HG03066 (cell line): ENCODE measurements at regions not wholly inside any gene's neighbourhood (a gene's known extent, or its start where the extent isn't known, plus 50 kb on each side); places are given as distances from the start of the nearest gene placed in this dataset.
"Not testable (repeated sequence)": the region's sequence is repeated elsewhere in the genome, so short reads cannot be mapped to it uniquely, and the experiment has no call there.

Experiments used
- ATAC-seq: cut with Tn5 transposase; IDR thresholded peaks from one replicate; pipeline ENCODE4 v1.9.1; 2021; ENCODE audit warnings: low read depth; ENCODE audit not compliant: unreplicated experiment

DNA sequence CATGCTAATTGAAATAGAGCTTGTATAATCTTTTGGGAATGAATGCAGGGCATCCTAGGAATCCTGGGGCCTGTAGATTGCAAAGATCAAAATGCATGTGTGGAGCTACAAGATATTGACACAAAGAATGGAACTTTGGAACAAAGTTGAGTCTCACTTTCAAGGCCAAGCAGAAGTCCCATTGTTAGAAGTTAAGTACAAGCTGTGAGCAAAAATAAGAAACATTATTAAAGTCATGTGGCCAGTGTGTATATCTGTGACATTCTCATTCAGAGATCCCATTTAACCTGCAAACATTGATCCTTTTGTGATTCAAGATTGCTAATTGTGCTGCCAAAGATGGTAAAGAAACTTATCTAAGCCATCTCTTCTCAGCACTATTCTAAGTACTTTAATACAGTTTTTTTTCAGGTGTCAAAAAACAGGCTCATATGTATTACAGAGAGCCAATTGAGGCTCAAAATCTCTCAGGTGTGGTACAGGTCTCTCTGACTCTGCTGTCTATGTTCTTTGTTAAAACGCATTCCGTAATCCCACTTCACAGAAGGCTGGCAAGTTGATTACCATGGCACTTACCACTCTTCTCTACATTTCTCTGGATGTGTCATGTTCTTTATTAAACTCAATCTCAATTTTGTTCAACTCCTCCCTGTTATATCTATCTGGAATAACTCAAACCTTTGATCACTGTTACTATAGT, 704.4 kb upstream of the NEGR1 start:
- ATAC-seq: no peak

DNA sequence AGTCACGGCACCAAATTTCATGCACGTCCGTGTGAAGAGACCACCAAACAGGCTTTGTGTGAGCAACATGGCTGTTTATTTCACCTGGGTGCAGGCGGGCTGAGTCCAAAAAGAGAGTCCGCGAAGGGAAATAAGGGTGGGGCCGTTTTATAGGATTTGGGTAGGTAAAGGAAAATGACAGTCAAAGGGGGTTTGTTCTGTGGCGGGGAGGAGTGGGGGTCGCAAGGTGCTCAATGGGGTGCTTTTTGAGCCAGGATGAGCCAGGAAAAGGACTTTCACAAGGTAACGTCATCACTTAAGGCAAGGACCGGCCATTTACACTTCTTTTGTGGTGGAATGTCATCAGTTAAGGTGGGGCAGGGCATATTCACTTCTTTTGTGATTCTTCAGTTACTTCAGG, 702.7 kb upstream of the NEGR1 start:
- not testable (repeated sequence) for ATAC-seq

DNA sequence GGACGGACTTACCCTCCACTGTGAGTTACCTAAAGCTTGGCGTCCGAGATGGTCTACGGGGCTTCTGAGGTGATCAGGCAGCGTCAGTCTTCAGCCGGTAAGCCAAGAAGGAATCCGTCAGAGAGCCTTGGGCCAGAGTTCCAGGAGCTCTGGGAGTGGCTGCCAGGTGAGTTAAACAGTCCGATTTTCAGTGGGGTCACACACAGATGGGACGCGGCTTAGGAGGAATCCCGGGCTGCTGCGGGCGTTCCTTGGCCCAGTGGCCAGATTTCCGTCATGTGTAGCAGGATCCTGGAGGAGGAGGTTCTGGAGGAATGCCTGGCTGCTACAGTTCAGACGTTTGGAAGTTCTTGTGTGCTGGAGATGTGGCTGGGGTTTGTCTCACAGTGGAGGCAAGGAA, 700.7 kb upstream of the NEGR1 start:
- ATAC-seq: not testable (repeated sequence)

DNA sequence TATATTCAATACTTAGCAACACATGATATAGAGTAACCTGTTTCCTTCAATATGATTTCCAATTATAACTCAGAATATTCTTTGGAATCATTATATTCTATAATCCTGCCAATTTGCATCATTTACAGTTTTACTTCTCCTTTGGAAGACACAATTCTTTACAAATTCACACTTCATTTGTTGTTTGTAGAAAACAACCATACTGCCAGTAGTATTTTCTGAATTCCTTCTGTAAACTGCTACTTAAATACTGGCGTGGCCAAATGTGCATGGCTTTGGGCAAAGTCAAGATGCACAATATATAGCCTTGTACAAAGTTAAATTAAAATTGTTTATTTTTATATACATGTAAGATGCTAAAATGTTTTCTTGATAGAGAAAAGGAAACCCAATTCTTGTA, 687.1 kb upstream of the NEGR1 start:
- ATAC-seq: no peak

DNA sequence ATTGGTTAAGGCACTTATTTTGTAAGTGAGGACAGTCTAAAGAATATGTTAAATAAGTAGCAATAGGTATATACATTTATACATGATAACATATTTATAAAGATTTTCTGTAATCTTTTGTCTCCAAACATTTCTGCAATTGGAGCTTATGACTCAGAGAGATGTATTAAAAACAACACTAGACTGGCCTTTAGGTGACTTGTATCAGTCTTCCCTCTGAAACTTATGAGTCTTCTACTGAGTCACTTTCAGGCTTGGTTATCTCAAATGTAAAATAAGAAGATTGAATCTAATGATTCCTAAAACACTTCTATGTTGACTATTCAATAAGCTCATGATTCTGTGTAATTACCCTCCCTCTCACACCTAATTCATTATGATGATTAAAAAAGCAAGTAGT, 672.6 kb upstream of the NEGR1 start:
- ATAC-seq: no peak

DNA sequence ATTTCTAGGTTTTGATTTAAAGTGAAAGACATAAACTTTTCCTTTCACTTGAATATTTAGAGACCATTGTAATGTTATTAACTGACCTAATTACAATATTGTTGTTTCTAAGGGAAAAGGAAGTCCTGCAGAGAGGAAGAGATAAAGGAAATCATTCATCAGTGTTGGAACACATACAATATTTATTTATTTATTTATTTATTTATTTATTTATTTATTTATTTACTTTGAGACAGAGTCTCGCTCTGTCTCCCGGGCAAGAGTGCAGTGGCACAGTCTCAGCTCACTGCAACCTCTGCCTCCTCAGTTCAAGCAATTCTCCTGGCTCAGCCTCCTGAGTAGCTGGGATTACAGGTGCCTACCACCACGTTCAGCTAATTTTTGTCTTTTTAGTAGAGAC, 668.6 kb upstream of the NEGR1 start:
- ATAC-seq: not testable (repeated sequence)

DNA sequence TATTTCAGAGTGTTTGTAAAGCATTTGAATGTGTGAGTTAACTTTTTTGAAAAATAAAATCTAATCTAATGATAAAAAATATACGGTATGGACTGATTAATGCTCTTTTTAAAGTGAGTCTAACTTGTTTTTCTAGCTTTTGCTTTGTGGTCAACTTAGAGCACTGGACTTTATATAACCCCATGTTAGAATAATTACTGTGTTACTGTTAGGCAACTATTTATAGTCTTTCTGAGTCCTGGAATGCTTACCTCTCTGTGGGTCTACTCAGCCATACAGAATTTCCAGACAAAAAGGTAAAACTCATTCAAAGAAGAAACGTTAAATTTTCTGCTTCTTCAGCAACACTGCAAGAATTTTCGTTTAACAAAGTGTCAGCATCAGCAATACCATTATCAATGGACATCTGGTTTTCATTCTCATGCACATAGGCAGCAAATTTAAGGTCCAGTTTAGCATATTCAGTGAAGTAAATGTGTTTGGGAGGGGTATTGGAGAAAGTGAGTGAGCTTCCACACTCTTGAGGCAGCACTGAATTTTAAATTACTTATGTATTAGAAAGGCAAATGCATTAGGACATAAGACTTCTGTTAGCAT, 664.7 kb upstream of the NEGR1 start:
- ATAC-seq: no peak

DNA sequence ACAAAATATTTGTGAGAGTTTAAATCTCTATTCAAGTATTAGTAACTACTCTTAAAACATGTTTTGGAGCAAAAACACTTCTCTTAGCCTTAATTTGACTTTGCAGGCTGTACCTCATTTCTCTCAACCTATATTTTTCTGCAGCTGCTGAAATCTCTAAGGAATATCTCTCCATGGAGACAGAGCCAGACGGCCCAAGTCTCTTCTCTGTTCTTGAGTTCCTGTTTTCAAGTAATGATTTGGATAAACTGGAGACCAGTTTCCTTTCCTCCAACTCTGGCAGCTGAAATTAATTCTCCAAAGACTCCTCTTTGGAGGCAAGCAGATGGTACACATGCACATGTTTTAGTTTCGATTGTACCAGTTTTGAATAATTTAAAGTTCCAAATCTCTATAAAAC, 659.7 kb upstream of the NEGR1 start:
- ATAC-seq: no peak

DNA sequence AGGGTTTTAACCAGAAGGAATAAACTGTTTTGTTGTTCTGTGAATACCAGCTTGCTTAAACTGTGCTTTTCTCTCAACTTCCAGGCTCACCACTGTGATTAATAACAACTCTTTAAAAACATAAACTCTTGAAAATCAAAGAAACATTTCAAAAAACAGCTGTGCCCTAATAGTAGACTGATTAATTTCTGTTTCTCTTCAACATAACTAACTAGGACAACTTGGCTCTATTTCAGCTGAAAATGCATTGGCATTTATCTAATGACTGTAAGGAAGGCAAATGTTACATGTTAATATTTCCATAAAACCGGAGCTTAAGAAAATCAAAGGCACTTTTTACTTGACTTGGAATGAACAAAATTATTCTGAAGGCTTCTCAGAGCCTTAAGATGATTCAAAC, 656.1 kb upstream of the NEGR1 start:
- ATAC-seq: no peak

DNA sequence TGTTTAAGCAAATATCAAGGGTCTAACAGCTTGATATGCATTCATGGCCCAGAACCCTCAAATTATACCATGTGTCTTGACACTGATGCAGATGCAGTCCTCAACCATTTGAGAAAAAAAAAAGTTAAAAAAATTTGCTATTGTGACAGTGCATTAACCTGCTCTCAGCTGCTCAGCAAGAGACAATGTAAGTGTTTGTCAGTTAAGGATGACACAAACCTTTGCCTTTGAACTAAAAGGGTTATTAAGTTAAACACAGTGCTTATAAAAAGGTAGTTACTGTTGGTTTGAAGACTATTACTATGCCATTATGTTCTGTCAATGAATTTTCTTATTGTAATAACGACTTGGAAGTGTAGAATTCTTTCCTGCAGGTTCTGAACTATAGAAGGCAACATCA, 655.6 kb upstream of the NEGR1 start:
- no peak for ATAC-seq

DNA sequence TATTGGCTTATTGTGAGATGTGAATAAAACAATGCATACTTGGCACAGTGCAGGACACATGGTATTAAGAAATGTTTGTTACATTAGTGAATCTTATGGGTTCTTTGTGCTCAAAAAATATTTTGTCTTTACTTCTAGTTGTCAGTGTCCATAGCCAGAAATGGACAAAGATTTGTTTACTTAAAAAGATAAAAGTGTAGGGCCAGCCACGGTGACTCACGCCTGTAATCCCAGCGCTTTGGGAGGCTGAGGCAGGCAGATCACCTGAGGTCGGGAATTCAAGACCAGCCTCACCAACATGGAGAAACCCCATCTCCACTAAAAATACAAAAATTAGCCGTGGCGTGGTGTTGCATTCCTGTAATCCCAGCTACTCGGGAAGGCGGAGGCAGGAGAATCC, 654.6 kb upstream of the NEGR1 start:
- no peak for ATAC-seq

DNA sequence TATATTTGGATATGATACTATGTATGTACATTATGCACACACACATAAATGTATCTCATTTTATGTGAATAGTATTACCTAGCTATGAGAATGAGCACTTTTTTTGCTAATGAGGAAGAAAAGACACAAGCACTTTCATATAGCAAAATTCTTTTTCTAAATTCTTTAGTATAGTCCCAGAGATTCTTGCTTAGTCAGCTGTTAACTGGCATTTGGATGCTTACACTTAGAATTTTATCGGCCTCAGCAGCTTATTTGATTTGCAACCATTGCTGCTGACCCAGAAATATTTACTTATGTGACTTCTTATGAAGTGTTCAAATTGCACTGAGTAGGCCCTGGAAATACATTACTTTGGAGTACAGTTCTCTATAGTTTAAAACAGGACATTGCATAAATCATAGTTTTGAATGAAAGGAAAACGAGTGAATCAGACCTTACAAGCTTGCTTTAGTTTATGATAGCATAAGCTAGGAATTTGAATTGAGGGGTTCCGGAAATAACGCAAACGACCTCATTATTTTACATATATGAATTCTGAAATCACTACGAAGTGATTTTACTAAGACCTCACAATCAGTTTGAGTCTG, 653.9 kb upstream of the NEGR1 start:
- ATAC-seq: no peak

DNA sequence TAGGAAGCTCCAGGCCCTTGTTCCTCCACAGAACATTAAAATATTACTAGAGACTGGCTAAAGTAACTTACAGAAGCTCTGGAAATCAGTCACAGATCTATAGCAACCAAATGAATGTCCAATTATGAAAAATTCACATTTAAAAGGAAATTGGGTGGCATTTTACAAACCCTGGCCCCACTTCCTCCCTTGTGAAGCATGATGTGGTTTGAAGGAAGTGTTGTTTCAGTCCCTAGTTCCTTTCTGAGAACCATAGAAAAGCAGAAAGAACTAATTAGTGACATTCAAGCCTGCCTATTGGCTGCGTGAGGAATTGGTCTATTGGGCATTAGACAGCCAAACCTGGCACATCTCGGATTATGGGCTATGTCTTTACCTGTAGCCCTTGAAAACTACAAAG, 649.7 kb upstream of the NEGR1 start:
- no peak for ATAC-seq

DNA sequence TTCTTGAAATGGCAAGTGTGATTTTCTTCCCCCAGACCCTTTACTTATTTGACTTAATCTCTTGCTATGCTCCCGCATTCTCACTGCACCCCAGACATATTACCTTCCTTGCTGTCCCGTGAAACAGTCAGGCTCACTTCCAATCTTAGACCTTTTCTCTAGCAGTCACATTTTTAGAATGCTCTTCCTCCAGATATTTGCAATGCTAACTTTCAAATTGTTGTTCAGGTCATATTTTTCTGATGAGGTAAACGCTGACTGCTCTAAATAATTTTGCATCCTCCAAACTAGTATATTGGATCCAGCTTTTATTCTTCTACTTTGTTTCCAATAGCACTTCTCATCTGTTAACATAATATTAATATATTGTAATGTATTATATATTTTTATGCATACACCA, 648.2 kb upstream of the NEGR1 start:
- ATAC-seq: no peak

DNA sequence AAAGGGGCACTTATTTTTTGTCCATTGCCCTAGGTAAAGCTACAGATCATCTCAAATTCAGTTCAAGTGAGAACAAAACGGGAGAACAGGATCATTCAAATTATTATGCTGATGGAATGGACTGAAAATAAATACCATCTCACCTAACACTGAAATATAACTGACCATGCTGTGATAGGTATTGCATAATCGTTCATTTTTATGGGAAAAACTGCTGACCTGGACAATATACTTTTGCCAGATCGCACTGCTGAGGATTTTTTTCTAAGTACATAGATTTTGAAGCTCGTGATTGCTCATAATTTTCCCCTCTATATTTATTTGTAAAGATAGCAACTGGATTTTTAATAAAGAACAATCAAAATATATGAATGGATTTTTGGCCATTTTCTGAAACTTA, 636.6 kb upstream of the NEGR1 start:
- ATAC-seq: no peak

DNA sequence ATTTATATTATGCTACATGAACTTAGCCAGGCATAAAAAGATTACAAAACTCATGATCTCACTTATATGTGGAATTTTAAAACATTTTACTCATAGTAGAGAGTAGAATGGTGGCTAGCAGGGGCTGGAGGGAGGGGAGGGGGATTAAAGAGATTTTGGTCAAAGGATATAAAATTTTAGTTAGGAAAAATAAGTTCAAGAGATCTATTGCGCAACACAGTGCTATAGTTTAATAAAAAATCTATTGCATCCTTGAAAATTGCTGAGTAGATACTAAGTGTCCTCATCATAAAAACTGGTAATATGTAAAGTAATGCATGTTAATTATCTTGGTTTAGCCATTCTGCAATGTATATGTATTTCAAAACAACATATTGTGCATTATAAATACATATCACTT, 635.6 kb upstream of the NEGR1 start:
- ATAC-seq: no peak

DNA sequence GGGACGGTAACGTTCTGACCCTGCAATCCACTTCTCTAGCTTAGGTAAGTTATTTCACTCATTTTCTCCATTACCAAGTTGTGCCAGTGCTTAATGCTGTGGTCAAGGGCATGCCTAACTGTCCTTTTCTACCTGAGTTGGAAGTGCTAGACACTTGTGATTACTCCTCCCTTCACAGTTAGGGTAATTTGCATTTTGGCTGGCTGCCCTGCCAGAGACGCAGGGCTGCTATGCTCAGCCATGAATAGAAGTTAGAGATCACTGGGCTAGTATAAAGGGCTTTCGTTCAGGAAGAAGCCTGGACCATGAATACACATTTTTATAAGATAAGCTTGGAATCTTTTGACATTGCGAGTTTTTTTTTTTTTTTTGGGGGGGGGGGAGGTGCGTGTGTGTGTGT, 633.2 kb upstream of the NEGR1 start:
- ATAC-seq: no peak

DNA sequence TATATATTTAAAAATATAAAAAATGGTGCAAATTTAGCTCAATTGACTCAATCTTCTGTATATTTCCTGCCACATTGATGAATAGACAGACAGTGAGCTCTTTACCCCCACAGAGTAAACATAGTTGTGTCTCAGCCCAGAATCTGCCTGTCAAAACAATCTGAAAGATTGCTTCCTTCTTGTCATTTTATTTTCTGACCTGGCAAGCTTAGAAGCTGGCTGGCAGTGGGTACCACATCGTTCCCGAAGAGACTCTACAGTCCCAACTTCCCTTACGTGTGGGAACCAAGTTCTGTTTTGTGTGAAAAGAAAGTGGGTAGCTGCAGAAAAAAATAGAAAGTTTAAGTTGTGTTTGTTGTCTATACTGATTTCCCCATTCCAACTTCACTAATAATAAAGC, 629.3 kb upstream of the NEGR1 start:
- no peak for ATAC-seq

DNA sequence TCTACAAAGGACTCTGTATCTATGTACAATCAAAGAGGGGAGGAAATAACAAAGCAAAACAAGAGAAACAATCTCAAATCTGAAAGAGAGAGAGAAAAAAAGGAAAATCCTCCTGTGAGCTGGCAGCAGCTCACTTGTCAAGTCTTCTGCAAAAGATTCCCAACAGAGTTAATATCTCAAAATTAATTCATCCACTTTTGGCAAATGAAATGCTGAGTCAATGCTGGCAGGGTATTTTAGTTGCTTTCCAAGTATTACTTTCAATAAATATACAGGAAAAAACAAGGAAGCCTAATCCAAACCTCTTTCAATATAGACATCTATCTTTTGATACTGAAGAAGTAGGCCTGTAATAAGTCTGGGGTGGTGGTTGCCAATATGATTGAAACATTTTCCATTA, 613.9 kb upstream of the NEGR1 start:
- no peak for ATAC-seq

DNA sequence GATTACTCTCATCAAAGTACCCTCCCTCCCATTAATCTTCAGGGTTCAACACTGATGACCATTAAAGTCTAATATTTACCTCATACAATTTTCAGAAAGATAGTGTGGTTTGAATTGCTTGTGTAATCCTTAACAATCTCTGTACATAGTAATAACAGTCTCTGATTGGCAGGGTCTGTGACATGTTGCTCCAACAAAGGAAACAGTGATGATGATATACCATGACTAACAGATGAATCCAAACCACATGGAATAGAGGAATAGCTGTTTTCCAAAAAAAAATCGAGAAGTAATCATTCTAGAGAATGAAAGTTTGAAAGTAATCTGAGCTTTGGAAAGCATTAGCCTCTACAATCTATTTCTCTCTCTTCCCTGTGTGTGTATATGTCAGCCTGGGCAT, 610.1 kb upstream of the NEGR1 start:
- no peak for ATAC-seq

DNA sequence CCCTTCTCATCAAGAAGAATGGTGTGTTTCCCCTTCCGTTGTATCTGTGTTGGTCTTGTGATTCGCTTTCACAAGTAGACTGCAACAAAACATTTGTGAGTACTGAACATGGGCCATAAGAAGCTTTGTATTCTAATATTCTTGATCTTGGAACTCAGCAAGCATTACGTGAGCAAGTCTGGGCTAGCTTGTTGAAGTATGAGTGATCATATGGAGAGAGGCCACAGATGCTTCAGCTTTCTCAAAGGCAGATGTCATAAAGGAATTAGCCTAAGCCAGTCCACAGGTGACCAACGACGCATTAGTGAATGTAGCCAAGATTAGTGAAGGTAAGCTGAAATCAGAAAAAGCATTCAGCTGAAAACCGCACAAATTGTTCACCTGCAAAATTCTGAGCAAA, 609.6 kb upstream of the NEGR1 start:
- ATAC-seq: no peak

DNA sequence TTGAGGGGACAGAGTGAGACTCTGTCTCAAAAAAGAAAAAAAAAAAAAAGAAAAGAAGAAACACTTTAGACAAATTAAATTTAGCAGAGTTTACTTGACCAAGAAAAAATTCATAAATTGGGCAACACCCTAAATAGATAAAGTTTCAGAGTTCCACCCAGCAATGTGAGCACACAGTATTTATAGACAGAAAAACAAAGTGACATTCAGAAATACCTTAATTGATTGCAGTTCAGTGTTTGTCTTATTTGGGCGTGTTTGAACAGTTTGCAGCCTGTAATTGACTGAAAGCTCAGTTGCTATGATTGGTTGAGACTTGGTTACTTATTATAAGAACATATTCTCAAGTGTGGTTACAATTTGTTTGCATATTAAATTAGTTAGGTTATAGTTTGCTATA, 603.5 kb upstream of the NEGR1 start:
- no peak for ATAC-seq
